ENCODE measurements at regions not wholly inside any gene's neighbourhood (a gene's known extent, or its start where the extent isn't known, plus 50 kb on each side); places are given as distances from the start of the nearest gene placed in this dataset.

- no peaks in the 10 kb centered on the region for H3K27me3 ChIP-seq
- no peaks in the 10 kb centered on the region for H3K9me3 ChIP-seq
- H3K27ac ChIP-seq, result no peak overlapping the region
- H3K4me1 ChIP-seq (ENCODE audit: control insufficient read depth in 1 of 2, insufficient read depth in 1 of 2, low read depth in 1 of 2, low read length in 1 of 2), result no peaks in the 10 kb centered on the region
- TF ChIP-seq CTCF (IDR thresholded peaks at IDR 0.05), result no peak
- no peaks in the 10 kb centered on the region for H3K36me3 ChIP-seq
- no peak overlapping the region for H3K4me3 ChIP-seq (ENCODE audit: low read depth in 1 of 2, low read length in 1 of 2)
Measured at GRCh38 chr2:53095227-53095626, 672.4 kb upstream of the CHAC2 start.

- H3K27me3 ChIP-seq, result no peaks in the 10 kb centered on the region
- H3K4me3 ChIP-seq (ENCODE audit: low read depth in 1 of 2, low read length in 1 of 2), result no peak overlapping the region
- TF ChIP-seq CTCF (IDR thresholded peaks at IDR 0.05), result no peak
- no peaks in the 10 kb centered on the region for H3K9me3 ChIP-seq
- no peaks in the 10 kb centered on the region for H3K36me3 ChIP-seq
- no peak overlapping the region for H3K27ac ChIP-seq
- H3K4me1 ChIP-seq (ENCODE audit: control insufficient read depth in 1 of 2, insufficient read depth in 1 of 2, low read depth in 1 of 2, low read length in 1 of 2), result no peaks in the 10 kb centered on the region
Measured at GRCh38 chr2:53093355-53093754, 674.2 kb upstream of the CHAC2 start.

GRCh38 chr2:53091183-53091582 lies 676.4 kb upstream of the CHAC2 start:
- H3K4me3 ChIP-seq (ENCODE audit: low read depth in 1 of 2, low read length in 1 of 2), result no peak overlapping the region
- H3K4me1 ChIP-seq (ENCODE audit: control insufficient read depth in 1 of 2, insufficient read depth in 1 of 2, low read depth in 1 of 2, low read length in 1 of 2), result no peaks in the 10 kb centered on the region
- H3K36me3 ChIP-seq, result no peaks in the 10 kb centered on the region
- H3K27me3 ChIP-seq, result no peaks in the 10 kb centered on the region
- no peaks in the 10 kb centered on the region for H3K9me3 ChIP-seq
- TF ChIP-seq CTCF (IDR thresholded peaks at IDR 0.05), result no peak
- H3K27ac ChIP-seq, result no peak overlapping the region

- TF ChIP-seq CTCF (IDR thresholded peaks at IDR 0.05), result no peak
- H3K9me3 ChIP-seq, result no peaks in the 10 kb centered on the region
- no peaks in the 10 kb centered on the region for H3K27me3 ChIP-seq
- H3K27ac ChIP-seq, result no peak overlapping the region
- no peak overlapping the region for H3K4me3 ChIP-seq (ENCODE audit: low read depth in 1 of 2, low read length in 1 of 2)
- H3K4me1 ChIP-seq (ENCODE audit: control insufficient read depth in 1 of 2, insufficient read depth in 1 of 2, low read depth in 1 of 2, low read length in 1 of 2), result no peaks in the 10 kb centered on the region
- H3K36me3 ChIP-seq, result no peaks in the 10 kb centered on the region
Measured at GRCh38 chr2:53087874-53088461, 679.6 kb upstream of the CHAC2 start.

GRCh38 chr2:53087262-53087873 lies 680.2 kb upstream of the CHAC2 start:
- no peaks in the 10 kb centered on the region for H3K27me3 ChIP-seq
- no peaks in the 10 kb centered on the region for H3K36me3 ChIP-seq
- no peak for TF ChIP-seq CTCF (IDR thresholded peaks at IDR 0.05)
- no peaks in the 10 kb centered on the region for H3K4me1 ChIP-seq (ENCODE audit: control insufficient read depth in 1 of 2, insufficient read depth in 1 of 2, low read depth in 1 of 2, low read length in 1 of 2)
- no peak overlapping the region for H3K4me3 ChIP-seq (ENCODE audit: low read depth in 1 of 2, low read length in 1 of 2)
- no peak overlapping the region for H3K27ac ChIP-seq
- H3K9me3 ChIP-seq, result no peaks in the 10 kb centered on the region
